ENCODE measurements at regions not wholly inside any gene's neighbourhood (a gene's known extent, or its start where the extent isn't known, plus 50 kb on each side); places are given as distances from the start of the nearest gene placed in this dataset.

- DNase-seq = no peak
- WGBS, 3 donors = 82 to 88% (median 83%) methylated on average over 7 of the region's 7 CpGs
Measured at GRCh38 chr22:47588578-47588960, 826.1 kb downstream of the TBC1D22A start.

GRCh38 chr22:47587861-47588577 is 825.6 kb downstream of the TBC1D22A start:
- DNase-seq = no peak
- Histone ChIP-seq H3K27ac (no peak overlapping the region), H3K4me1 (ENCODE audit: insufficient read depth) (no peaks in the 10 kb centered on the region), H3K27me3 (no peaks in the 10 kb centered on the region), H3K9me3 (no peaks in the 10 kb centered on the region), H3K36me3 (no peaks in the 10 kb centered on the region), H3K4me3 (no peak overlapping the region)
- WGBS, 3 donors = 82 to 85% (median 85%) methylated on average over 9 of the region's 9 CpGs
- TF ChIP-seq EP300 (IDR thresholded peaks at IDR 0.05) (no peak), POLR2A (IDR thresholded peaks at IDR 0.05) (no peak), CTCF (IDR thresholded peaks at IDR 0.05) (no peak)
- intact Hi-C loops (cut with DNase I) = no loop called here

More at GRCh38 chr22:47588578-47588960, 826.1 kb downstream of the TBC1D22A start:
- Histone ChIP-seq H3K9me3 (no peaks in the 10 kb centered on the region), H3K27me3 (no peaks in the 10 kb centered on the region), H3K36me3 (no peaks in the 10 kb centered on the region), H3K27ac (no peak overlapping the region), H3K4me3 (no peak overlapping the region), H3K4me1 (ENCODE audit: insufficient read depth) (no peaks in the 10 kb centered on the region)
- TF ChIP-seq CTCF (IDR thresholded peaks at IDR 0.05) (no peak), EP300 (IDR thresholded peaks at IDR 0.05) (no peak), POLR2A (IDR thresholded peaks at IDR 0.05) (no peak)
- intact Hi-C loops (cut with DNase I) = no loop called here

GRCh38 chr22:47587361-47587760 is 824.9 kb downstream of the TBC1D22A start:
- TF ChIP-seq POLR2A (IDR thresholded peaks at IDR 0.05) (no peak), EP300 (IDR thresholded peaks at IDR 0.05) (no peak), CTCF (IDR thresholded peaks at IDR 0.05) (no peak)
- 81 to 87% (median 81%) methylated on average over 7 of the region's 7 CpGs for whole genome bisulfite sequencing, 3 donors
- Histone ChIP-seq H3K36me3 (no peaks in the 10 kb centered on the region), H3K9me3 (no peaks in the 10 kb centered on the region), H3K4me1 (ENCODE audit: insufficient read depth) (no peaks in the 10 kb centered on the region), H3K27ac (no peak overlapping the region), H3K4me3 (no peak overlapping the region), H3K27me3 (no peaks in the 10 kb centered on the region)
- intact Hi-C loops (cut with DNase I) = no loop called here
- no peak for DNase-seq

GRCh38 chr22:47586946-47587345 is 824.5 kb downstream of the TBC1D22A start:
- no peak overlapping the region for H3K27ac ChIP-seq
- intact Hi-C loops (cut with DNase I) = no loop called here
- no peaks in the 10 kb centered on the region for H3K27me3 ChIP-seq
- no peak overlapping the region for H3K4me3 ChIP-seq
- 75 to 76% (median 76%) methylated on average over 6 of the region's 6 CpGs for WGBS, 3 donors
- no peaks in the 10 kb centered on the region for H3K36me3 ChIP-seq
- H3K9me3 ChIP-seq = no peaks in the 10 kb centered on the region
- TF ChIP-seq EP300 (IDR thresholded peaks at IDR 0.05) = no peak
- no peak for TF ChIP-seq POLR2A (IDR thresholded peaks at IDR 0.05)
- TF ChIP-seq CTCF (IDR thresholded peaks at IDR 0.05) = no peak
- no peaks in the 10 kb centered on the region for H3K4me1 ChIP-seq (ENCODE audit: insufficient read depth)
- DNase-seq = no peak
